ENCODE measurements at regions not wholly inside any gene's neighbourhood (a gene's known extent, or its start where the extent isn't known, plus 50 kb on each side); places are given as distances from the start of the nearest gene placed in this dataset.
"Not testable (repeated sequence)": the region's sequence is repeated elsewhere in the genome, so short reads cannot be mapped to it uniquely, and the experiment has no call there.

DNA sequence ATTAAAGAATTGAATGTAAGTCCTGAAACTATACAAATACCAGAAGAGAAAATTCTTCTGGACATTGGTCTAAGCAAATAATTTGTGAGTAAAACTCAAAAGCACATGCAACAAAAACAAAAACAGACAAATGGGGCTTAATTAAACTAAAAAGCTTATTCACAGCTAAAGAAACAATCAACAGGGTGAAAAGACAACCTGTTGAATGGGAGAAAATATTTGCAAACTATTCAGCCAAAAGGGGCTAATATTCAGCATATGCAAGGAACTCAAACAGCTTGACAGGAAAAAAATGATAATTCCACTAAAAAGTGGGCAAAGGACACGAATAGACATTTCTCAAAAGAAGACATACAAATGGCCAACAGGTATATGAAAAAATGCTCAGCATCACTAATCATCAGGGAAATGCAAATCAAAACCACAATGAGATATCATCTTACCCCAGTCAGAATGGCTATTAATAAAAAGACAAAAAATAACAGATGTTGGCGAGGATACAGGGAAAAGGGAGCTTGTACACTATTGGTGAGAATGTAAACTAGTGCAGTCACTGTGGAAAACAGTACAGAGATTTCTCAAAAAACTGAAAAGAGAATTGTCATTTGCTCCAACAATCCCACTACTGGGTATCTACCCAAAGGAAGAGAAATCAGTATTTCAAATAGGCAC lies 177.5 kb upstream of the RTL1 start:
- no peak for DNase-seq (ENCODE audit: low read depth in 2 of 2)

DNA sequence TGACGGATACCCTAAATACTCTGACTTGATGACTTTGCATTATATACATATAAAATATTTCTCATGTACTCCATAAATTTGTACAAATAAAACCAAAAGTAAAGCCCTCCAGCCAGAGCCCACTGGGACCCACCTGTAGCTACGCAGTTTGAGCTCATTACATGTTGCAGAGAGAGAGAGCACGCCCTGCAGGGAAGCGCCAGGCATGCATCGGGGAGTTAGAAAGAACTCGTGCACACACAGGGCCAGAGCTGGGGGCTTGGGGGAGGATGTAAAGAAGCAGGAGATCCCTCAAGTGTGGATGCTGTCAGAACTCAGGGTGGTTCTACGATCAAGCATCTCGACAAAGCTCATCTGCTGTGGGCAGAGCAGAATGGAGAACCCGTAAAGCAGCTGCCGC lies 178.5 kb upstream of the RTL1 start:
- DNase-seq (ENCODE audit: low read depth in 2 of 2) = no peak

DNA sequence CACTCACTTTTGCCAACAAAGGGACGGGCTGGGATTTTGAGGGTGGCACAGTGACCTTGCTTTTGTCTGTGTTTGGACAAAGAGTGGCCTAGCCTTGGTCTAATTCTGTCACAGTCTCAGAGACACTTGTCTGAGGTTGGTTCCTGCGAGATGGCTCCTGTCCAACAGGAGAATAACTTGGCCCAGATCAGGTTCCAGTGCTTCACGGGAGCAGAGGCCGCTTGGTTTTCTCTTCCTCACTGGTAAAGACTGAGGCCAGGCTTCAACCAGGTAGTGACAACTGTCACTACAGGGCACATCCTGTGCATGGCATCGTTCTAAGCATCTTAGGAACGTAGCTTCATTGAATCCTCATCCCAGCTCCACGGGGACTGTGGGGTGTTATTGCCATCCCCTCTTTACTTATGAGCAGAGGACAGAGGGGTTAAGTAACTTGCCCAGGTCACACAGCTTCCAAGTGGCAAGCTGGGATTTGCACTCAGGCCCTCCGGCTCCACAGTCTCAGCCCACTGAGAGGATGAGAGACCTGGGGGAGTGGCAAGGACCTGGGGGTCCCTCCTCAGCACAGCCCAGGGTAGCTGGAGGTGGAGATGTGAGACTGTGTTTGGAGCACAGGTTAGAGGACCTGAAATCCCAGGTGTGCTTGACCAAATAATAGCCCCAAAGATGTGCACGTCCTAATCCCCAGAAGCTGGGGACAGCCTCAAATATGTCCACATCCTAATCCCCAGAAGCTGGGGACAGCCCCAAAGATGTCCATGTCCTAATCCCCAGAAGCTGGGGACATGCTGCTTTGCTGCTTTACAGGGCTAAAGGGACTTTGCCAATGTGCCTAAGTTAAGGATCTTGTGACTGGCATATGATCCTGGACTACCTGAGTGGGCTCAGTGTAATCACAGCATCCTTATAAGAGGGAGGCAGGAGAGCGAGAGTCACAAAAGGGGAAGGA lies 179.2 kb upstream of the RTL1 start:
- no peak for DNase-seq (ENCODE audit: low read depth in 2 of 2)

DNA sequence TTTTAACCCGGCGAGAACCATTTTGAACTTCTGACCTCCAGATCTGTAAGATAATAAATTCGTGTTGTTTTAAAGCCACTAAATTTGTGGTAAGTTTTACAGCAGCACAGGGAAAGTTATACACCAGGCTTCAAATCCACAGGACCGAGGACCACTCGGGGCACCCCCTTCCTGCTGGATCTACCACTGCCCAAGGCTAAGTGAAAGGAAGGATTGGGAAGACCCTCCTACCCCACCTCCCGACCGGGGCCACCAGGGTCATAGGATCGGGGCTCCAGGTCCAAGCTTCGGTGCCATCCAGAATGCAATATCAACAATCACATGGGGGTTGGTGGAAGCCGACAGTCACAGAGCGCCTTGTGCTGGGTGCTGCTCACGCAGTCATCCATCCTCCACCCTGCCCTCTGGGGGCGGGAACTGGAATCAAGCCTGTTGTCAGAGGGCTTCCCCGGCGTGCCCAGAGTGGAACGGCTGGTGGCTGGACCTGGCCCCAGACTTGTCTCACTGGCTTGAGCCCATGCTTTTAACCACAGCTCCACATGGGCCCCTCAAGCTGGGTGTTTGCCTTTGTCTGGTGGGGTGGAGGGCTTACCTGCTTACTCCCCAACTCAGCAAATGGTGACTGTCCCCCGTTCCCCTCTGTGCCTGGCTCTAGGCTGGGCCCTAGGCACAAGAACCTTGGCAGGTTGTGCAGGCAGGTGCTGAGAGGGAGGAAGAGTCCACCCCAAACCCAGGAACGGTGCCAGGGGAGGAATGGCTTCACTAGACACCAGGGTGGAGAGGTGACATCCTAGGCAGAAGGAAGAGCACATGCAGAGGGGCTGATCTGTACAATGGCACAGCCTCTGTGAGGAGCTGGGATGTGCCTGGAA lies 180.3 kb upstream of the RTL1 start:
- no peak for DNase-seq (ENCODE audit: low read depth in 2 of 2)

DNA sequence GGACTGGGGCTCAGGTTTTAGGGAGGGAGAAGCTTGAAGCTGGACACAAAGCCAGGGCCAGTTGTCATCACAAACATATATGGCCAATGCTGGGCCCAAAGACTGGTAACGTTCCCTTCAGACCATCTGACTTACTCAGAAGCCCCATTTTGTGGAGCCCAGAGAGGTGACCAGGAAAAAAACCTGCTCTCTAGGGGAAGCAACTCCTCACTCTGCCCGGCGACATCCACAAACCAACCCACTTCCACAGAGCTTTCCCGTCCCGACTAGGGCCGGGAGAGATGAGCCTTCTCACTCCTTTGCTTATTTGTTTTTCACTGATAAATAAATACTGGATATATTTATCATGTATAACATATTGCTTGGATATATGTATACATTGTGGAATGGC lies 180.9 kb upstream of the RTL1 start:
- DNase-seq (ENCODE audit: low read depth in 2 of 2) = no peak

DNA sequence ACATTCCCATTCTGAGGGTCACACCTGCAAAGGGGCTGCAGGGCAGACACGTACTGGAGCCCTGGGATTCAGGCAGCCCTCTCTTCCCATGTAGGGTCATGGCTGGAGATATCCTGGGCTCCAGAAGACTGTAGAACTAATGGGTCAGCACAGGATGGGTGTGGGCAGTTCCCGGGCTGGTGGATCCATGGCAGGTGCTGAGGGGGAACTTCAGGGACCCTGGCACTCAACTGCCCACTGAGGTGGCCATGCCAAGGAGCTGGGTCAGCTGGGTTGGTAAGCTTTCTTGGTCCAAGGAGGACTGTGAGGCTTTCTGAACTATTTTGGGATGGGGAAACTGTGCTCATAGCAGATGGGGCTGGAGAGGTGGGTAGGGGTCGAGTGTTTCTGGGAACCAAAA lies 183.4 kb upstream of the RTL1 start:
- DNase-seq (ENCODE audit: low read depth in 2 of 2) = no peak

DNA sequence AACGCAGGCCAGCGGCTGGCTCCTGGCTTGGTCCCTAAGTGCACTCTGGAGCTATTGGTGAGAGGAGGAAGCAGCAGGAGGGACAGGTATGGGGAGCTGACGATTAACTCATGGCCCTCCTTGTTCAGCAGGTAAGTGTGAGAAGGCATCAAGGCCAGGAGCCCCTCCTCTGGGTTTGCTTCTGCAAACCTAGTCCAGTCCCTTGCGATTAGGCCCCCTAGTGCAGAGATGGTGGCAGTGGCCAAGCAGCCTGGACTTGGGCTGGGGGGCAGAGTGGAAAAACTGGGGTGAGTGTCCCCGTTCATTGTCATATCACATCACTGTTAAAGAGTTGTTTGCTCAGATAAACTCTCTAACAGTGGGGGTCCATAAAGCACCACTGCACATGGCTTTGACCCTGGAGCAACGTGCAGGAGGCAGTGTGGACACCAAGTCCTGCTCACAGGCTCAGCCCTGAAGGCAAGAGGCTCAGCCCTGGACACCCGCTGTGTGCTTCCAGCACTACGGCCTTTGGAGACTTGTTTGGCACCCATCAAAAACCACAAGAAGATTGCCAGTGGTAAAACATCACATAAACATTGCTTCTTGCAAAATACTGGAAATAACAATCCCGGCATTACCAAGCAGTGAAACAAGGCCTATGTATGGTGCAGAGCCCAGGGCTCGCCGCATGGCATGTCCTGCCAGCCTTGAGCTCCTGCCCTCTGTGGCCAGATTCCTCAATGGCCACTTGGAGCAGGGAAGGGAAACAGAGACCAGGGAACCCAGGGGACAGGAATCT lies 184.3 kb upstream of the RTL1 start:
- no peak for DNase-seq (ENCODE audit: low read depth in 2 of 2)

DNA sequence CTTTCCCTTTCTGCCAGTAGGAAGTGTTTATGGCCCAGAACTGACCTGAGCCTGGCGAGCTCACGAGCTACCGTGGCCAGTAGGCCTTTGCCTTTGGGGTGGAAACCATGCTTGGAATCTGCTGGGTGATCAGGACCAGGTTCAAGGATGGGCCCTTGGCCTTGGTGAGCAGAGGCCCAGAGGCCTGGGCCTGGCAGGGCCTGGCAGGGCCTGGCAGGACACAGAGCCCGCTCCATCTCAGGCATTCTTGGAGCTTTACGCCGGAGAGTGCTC lies 184.8 kb upstream of the RTL1 start:
- DNase-seq (ENCODE audit: low read depth in 2 of 2) = no peak

DNA sequence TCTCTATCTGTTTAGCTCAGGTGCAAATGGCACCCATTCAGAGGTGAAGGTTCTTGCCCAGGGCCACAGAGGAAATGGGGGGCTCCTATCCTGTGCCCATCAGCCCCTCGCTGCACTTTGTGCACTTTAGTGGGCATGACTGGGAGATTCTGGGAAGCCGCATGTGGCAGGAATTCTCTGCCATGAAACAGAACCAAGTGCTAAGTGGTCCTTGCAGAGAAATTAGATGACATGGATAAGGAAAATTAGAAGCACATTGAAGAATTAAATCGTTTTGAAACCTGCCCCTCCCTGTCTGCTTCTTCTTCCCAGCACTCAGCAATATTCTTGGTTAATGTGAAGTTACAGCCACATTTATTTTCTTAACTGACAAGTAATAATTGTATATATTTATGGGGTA lies 185.2 kb upstream of the RTL1 start:
- DNase-seq (ENCODE audit: low read depth in 2 of 2) = no peak

DNA sequence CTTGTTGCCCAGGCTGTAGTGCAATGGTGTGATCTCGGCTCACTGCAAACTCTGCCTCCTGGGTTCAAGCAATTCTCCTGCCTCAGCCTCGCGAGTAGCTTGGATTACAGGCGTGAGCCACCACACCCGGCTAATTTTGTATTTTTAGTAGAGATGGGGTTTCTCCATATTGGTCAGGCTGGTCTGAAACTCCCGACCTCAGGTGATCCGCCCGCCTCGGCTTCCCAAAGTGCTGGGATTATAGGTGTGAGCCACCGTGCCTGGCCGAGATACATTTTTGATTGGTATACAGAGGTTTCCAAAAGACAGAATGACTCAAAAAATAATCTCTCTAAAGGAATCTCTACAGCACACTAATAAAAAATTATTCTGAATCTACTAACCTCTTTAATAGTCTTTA lies 187.0 kb upstream of the RTL1 start:
- not testable (repeated sequence) for DNase-seq (ENCODE audit: low read depth in 2 of 2)

DNA sequence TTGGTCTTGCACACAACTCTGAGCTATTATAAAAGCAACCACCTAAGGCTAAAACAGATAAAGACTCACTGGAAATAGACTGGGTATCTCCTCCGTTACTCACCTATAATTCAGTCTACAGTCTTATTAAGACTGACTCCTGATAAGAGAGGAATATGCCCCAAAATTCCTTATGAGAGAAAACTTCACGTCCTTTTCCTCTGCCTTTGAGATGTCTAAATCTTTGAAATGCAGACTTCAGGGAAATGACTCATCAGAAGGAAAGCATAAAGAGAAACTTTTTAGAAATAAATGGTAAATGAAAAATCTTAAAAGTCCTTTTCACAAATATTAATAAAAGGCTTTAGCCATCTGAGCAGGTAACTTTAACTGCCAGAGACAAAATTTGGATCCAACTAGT lies 187.5 kb upstream of the RTL1 start:
- no peak for DNase-seq (ENCODE audit: low read depth in 2 of 2)

DNA sequence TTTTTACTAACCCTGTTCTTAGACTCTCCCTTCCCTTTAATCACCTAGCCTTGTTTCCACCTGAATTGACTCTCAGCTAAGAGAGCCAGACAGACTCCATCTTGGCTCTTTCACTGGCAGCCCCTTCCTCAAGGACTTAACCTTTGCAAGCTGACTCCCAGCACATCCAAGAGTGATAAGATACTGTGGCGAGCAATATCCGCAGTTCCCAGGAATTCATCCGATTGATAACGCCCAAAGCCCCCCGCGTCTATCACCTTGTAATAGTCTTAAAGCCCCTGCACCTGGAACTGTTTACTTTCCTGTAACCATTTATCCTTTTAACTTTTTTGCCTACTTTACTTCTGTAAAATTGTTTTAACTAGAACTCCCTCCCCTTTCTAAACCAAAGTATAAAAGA lies 191.4 kb upstream of the RTL1 start:
- not testable (repeated sequence) for DNase-seq (ENCODE audit: low read depth in 2 of 2)

DNA sequence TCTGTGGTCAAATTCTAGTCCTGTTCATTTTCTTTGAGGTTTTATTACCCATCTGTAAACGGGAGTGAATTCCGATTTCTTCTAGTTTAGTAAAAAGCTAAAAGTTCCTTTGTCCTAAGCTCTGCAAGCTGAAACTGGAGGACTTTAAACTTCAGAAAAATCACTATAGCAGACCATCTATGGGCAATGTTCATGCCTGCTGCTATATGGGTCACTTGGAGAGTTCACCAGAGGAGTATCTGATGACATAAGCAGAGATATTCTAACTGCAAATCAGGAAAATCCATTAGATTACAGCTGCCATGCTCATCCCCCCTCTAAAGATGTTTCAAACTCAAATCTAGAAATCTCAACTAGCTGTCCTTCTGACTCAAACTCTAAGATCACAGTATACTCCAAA lies 193.0 kb upstream of the RTL1 start:
- DNase-seq (ENCODE audit: low read depth in 2 of 2) = no peak

DNA sequence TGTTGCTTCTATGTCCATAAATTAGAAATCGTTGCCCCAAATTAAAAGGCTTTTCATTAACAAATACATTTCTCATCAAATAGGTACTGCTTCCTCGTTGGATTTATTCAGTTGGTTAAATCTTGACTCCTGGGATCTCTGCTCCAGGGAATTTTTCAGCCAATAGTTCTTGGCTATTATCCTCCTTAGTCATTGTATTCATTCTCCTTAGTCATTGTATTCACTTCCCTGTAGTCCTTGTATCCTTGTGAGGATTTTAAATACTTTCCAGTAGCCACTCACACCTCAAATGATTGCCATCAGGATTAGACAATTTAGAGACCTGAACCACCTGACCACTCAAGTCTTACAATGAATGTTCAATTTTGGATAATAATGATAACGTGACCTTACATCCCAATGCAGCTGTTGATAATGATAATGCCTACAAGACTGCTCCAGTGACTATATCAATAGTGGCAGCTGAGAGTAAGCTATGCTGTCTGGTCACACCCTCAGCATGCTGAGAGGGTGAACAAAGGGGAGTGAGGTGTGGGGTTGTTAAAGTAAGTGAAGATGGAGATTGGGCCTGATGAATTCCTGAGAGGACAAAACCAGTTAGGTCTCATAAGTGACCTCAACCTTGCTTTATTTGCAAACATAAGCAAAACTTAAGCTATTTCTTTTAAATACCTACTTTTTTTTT lies 193.7 kb upstream of the RTL1 start:
- DNase-seq (ENCODE audit: low read depth in 2 of 2) = no peak

DNA sequence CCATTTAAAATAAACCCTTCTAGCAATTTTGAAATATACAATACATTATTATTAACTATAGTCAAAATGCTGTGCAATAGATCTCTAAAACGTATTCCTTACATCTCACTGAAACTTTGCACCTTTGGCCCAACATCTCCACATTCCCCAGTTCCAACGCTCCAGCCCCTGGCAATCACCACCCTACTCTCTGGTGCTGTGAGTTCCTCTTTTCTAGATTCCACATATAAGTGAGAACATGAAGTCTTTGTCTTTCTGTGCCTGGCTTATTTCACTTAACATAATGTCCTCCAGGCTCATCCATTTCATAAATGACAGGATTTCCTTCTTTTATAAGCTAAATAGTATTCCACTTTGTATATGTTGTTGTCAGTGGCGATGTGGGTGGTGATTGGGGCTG lies 194.7 kb upstream of the RTL1 start:
- no peak for DNase-seq (ENCODE audit: low read depth in 2 of 2)

DNA sequence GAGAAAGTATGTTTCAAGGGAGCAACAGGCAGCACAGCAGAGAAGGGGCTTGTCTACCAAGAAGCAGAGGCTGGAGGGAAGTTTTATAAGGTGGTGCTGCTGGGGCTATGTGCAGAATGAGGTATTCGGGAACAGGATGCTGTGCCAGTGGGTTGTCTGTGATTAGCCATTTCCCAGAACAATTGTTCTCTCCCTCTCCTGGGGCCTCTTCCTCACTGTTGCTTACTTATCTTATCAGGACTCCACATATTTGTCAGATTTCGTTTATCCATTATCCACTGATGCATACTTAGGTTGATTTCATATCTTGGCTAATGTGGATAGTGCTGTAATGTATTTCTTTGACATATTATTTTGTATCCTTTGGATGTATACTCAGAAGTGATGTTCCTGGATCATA lies 195.1 kb upstream of the RTL1 start:
- DNase-seq (ENCODE audit: low read depth in 2 of 2) = no peak

DNA sequence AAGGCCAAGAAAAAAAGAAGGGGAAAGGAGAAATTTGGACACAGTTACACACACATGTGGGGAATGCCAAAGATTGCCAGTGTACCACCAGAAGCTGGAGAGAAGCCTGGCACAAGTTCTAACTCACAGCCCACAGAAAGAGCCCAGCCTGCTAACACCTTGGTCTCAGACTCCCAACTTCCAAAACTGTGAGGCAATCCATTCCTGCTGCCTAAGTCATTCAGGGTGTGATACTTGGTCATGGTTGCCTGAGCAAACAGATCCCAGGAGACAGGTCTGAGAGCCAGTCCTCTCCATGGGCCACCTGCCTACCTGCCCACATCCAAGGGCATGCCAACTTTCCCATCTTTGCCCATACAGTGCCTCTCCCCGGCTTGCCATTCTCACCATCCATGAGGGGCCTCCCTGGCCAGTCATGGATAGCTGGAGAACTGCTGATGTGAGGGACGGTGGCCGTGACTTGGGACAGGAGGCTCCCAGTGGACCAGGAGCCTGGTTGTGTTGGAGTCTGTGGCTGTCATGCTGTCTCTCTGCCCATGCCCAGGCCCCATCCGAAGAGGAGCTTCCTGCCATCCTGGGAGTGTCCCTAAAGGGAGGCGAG lies 198.0 kb upstream of the RTL1 start:
- no peak for DNase-seq (ENCODE audit: low read depth in 2 of 2)

DNA sequence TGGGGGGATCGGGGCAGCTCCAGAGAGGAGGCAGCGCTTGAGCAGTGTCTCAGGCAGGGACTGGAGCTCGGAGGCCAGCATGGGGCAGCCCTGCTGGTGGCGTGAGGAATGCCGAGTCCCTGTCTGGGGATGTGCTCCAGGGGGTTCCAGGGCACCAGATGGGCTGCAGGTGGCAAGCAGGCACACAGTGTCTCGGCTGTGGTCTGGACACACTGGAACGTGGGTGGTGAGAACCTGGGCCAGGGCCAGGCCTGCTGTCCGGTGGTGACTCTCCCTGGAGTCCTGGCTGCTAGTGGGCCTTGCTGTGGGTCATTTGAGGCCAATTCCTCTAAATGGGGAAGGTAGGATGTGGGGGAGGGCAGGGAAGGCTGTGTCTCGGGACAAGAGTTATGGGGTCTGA lies 199.4 kb upstream of the RTL1 start:
- no peak for DNase-seq (ENCODE audit: low read depth in 2 of 2)

DNA sequence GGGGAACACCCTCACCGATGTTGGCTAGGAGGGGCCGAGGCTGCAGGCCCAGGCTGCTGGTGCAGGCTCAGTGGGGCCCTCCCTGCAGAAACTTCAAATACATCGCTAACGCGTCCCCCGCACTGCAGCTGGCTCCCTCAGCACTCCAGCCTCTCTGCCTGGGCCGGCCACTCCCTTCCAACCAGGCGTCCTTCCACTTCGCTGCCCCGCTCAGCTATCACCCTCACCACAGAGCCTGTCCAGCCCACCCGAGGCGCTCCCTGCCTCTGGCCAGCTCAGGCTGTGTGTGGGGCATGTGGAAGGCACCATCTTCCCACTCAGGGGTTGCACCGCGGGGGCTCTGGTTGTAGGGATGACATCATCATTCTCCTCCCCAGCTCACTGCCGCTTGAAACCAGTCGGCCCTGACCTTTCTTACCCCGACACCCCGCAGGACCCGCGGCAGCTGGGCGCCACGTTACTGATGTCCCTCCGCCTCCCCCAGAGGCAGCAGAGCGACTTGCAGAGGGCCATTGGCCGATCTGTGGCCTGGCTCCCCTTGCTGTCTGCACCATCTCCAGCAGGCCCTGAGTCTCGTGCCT lies 199.9 kb upstream of the RTL1 start:
- DNase-seq (ENCODE audit: low read depth in 2 of 2) = no peak

DNA sequence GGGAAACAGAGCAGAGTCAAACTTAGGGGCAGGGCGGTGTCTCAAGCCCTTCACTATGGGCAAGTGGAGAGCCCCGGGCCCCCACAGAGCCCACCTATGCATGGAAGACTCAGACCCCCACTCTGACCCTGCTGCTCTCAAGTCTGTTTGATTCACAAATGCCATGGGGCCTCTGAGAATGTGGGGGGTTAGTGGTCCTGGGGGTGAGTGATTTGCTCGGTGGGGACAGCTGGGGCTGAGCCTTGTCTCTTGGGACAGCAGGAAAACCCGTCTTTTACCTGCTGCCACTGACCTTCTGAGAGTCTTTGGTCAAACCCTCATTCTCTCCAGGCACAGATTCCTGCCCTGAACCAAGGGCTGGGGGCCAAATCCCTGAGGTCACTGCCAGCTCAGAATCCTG lies 201.0 kb upstream of the RTL1 start:
- no peak for DNase-seq (ENCODE audit: low read depth in 2 of 2)

DNA sequence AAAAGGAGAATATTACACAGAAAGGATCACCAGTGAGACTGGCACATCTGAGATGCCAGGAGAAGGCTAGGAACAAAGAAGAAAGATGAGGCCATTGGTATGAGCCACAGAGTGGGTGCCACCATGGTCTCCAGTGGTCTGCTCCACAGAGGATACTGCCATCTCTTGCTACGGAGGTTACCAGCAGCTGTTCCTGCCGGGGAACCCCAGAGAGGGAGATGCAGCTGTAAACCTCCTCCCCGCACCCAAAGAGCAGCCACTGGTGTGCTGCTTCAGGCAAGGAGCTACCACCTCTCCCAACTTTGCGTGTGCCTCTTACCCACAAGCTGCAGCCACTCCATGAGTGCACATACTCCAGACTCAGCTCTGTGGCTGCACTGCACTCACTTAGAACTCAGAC lies 201.5 kb upstream of the RTL1 start:
- DNase-seq (ENCODE audit: low read depth in 2 of 2) = no peak

All from stimulated activated CD8-positive, alpha-beta memory T cell treated with anti-CD3 and anti-CD28 coated beads, Interleukin-15, amount 100 ng/mL, for 4 hours (primary cell).